ENCODE measurements at regions not wholly inside any gene's neighbourhood (a gene's known extent, or its start where the extent isn't known, plus 50 kb on each side); places are given as distances from the start of the nearest gene placed in this dataset.

DNA sequence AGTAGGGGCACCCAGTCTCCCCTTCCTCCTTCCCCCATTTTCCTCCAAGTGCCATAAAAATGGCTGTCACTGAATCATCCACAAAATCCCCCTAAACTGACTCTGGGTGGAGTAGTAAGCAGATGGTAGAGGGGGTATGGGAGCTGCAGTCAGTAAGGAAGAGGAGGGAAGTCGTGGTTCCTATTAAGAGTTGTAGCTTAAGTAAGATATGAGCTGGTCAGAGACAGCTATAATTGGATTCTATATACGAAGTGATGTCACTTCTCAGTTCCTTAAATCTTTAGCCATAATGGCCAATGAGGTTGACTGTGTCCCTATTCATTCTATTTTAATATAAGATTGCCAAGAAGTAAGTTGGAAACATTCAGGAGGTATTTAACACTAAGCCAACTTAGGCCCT lies 131.7 kb downstream of the SLC16A9 start:
- no peak overlapping the region for H3K4me2 ChIP-seq
- H3K9me2 ChIP-seq (ENCODE audit: insufficient read depth) = no peaks in the 10 kb centered on the region; the same call in 1 of the 2 replicates
- no peak overlapping the region for H3K4me3 ChIP-seq
- no peaks in the 10 kb centered on the region for H3K79me2 ChIP-seq (ENCODE audit: low read depth)
- ChIA-PET POLR2A (ENCODE audit: unreplicated experiment) (no interaction called here), CTCF (no interaction called here)
- no peaks in the 10 kb centered on the region for H4K20me1 ChIP-seq (ENCODE audit: insufficient read depth)
- H3K27me3 ChIP-seq (ENCODE audit: insufficient read depth, low read depth) = 0 out of 2 replicates have a peak, but pooled peaks cover 6% of the 10 kb centered on the region
- BruUV-seq (replicated peaks) = no TSS peak
- no peaks in the 10 kb centered on the region for H3K9me3 ChIP-seq (ENCODE audit: insufficient read depth, low read depth)
- DNase-seq = no peak
- intact Hi-C loops (cut with micrococcal nuclease; ENCODE audit: unreplicated experiment) = no loop called here
- H3F3A ChIP-seq (ENCODE audit: insufficient read depth, low read depth) = no peaks in the 10 kb centered on the region
- H3K36me3 ChIP-seq (ENCODE audit: low read depth) = no peaks in the 10 kb centered on the region
- H3K27ac ChIP-seq = no peak overlapping the region
- H2AFZ ChIP-seq = no peak overlapping the region
- no peak for TF ChIP-seq EZH2 (IDR thresholded peaks at IDR 0.05; ENCODE audit: low read depth)
- TF ChIP-seq, protein P1, sequence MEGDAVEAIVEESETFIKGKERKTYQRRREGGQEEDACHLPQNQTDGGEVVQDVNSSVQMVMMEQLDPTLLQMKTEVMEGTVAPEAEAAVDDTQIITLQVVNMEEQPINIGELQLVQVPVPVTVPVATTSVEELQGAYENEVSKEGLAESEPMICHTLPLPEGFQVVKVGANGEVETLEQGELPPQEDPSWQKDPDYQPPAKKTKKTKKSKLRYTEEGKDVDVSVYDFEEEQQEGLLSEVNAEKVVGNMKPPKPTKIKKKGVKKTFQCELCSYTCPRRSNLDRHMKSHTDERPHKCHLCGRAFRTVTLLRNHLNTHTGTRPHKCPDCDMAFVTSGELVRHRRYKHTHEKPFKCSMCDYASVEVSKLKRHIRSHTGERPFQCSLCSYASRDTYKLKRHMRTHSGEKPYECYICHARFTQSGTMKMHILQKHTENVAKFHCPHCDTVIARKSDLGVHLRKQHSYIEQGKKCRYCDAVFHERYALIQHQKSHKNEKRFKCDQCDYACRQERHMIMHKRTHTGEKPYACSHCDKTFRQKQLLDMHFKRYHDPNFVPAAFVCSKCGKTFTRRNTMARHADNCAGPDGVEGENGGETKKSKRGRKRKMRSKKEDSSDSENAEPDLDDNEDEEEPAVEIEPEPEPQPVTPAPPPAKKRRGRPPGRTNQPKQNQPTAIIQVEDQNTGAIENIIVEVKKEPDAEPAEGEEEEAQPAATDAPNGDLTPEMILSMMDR (conservative IDR thresholded peaks at IDR 0.05) = no peak
- no peaks in the 10 kb centered on the region for H3K4me1 ChIP-seq (replicated peaks; ENCODE audit: insufficient read depth)

- Histone ChIP-seq H3K4me1 (replicated peaks; ENCODE audit: insufficient read depth) (no peaks in the 10 kb centered on the region), H3K79me2 (ENCODE audit: low read depth) (no peaks in the 10 kb centered on the region), H3K4me2 (no peak overlapping the region), H3F3A (ENCODE audit: insufficient read depth, low read depth) (no peaks in the 10 kb centered on the region), H3K36me3 (ENCODE audit: low read depth) (no peaks in the 10 kb centered on the region), H3K4me3 (no peak overlapping the region), H3K27me3 (ENCODE audit: insufficient read depth, low read depth) (0 out of 2 replicates have a peak, but pooled peaks cover 6% of the 10 kb centered on the region), H4K20me1 (ENCODE audit: insufficient read depth) (no peaks in the 10 kb centered on the region), H2AFZ (no peak overlapping the region), H3K9me2 (ENCODE audit: insufficient read depth) (no peaks in the 10 kb centered on the region), H3K9me3 (ENCODE audit: insufficient read depth, low read depth) (no peaks in the 10 kb centered on the region), H3K27ac (no peak overlapping the region)
- intact Hi-C loops (cut with micrococcal nuclease; ENCODE audit: unreplicated experiment) = no loop called here
- no TSS peak for BruUV-seq (replicated peaks)
- TF ChIP-seq, protein P1 (conservative IDR thresholded peaks at IDR 0.05) = no peak
- no peak for TF ChIP-seq EZH2 (IDR thresholded peaks at IDR 0.05; ENCODE audit: low read depth)
- DNase-seq = no peak
- ChIA-PET POLR2A (ENCODE audit: unreplicated experiment) (no interaction called here), CTCF (no interaction called here)
These were observed 134.4 kb downstream of the SLC16A9 start for GRCh38 chr10:59575269-59575668.

- Histone ChIP-seq H3F3A (ENCODE audit: insufficient read depth, low read depth) (no peaks in the 10 kb centered on the region), H3K9me2 (ENCODE audit: insufficient read depth) (no peaks in the 10 kb centered on the region), H3K4me2 (no peak overlapping the region), H3K4me3 (no peak overlapping the region), H3K27ac (no peak overlapping the region), H3K36me3 (ENCODE audit: low read depth) (no peaks in the 10 kb centered on the region), H3K4me1 (replicated peaks; ENCODE audit: insufficient read depth) (no peaks in the 10 kb centered on the region), H2AFZ (no peak overlapping the region), H3K27me3 (ENCODE audit: insufficient read depth, low read depth) (no peaks in the 10 kb centered on the region), H3K9me3 (ENCODE audit: insufficient read depth, low read depth) (no peaks in the 10 kb centered on the region), H3K79me2 (ENCODE audit: low read depth) (no peaks in the 10 kb centered on the region), H4K20me1 (ENCODE audit: insufficient read depth) (no peaks in the 10 kb centered on the region)
- CTCF ChIA-PET = no interaction called here
- BruUV-seq (replicated peaks) = no TSS peak
- TF ChIP-seq, protein P1 (conservative IDR thresholded peaks at IDR 0.05) = no peak
- no peak for TF ChIP-seq EZH2 (IDR thresholded peaks at IDR 0.05; ENCODE audit: low read depth)
- intact Hi-C loops (cut with micrococcal nuclease; ENCODE audit: unreplicated experiment) = no loop called here
- no peak for DNase-seq
- POLR2A ChIA-PET (ENCODE audit: unreplicated experiment) = no interaction called here
These were observed 146.1 kb downstream of the SLC16A9 start for GRCh38 chr10:59563531-59563930.
